SK-N-SH (cell line): ENCODE measurements at regions not wholly inside any gene's neighbourhood (a gene's known extent, or its start where the extent isn't known, plus 50 kb on each side); places are given as distances from the start of the nearest gene placed in this dataset.

ENCODE experiments used
- CTCF ChIA-PET: fragments of 300-600, 350-600 bp; formaldehyde crosslinking; extraction: SDS; loops from one replicate; lab custom pipeline; 2021; lab: Yijun Ruan, JAX
- POLR2A ChIA-PET: fragments of 350-600 bp; sonication (Branson Sonifier 250); formaldehyde crosslinking; extraction: SDS; loops from one replicate; lab custom pipeline; 2020; ENCODE audit warnings: antibody characterized with exemption, inconsistent platforms; lab: Yijun Ruan, JAX
- DNase-seq: peaks from one replicate; pipeline ENCODE4 v3.0.0; 2012
- H2AFZ ChIP-seq: fragments of 200-600 bp; sonication (generic); 2 replicates; pipeline ENCODE4 v1.8.1; 2016; ENCODE audit warnings: antibody characterized with exemption, mild to moderate bottlenecking, low read depth
- H3F3A ChIP-seq: fragments of 200-600 bp; sonication (generic); replicated peaks from 2 replicates; pipeline ENCODE3; 2016; ENCODE audit warnings: antibody characterized with exemption, mild to moderate bottlenecking; ENCODE audit not compliant: insufficient read depth
- H3K27ac ChIP-seq, 2 experiments: fragments of 200-500 bp in 1 of 2; fragments of 200-600 bp in 1 of 2; sonication (Bioruptor generic) in 1 of 2; sonication (generic), shearing (Covaris generic) in 1 of 2; 2 replicates each; pipeline versions ENCODE4 v1.5.1 to v1.6.1; 2014 to 2016; ENCODE audit warnings: low read depth in 2 of 2, inconsistent platforms in 1 of 2, low read length in 1 of 2, mild to moderate bottlenecking in 1 of 2, mixed read lengths in 1 of 2
- H3K27me3 ChIP-seq: fragments of 200-600 bp; sonication (generic), shearing (Covaris generic); 2 replicates; pipeline ENCODE4 v1.6.1; 2016; ENCODE audit warnings: mixed run types; ENCODE audit not compliant: insufficient read depth
- H3K36me3 ChIP-seq, 2 experiments: fragments of 200-500 bp in 1 of 2; fragments of 200-600 bp in 1 of 2; sonication (Bioruptor generic) in 1 of 2; sonication (generic) in 1 of 2; replicated peaks in 1 of 2; 2 replicates each; pipeline versions ENCODE3 to v1.5.1; 2014 to 2016; ENCODE audit warnings: low read length in 1 of 2, mild to moderate bottlenecking in 1 of 2; ENCODE audit not compliant: insufficient read depth in 2 of 2, control insufficient read depth in 1 of 2
- H3K4me1 ChIP-seq, 2 experiments: fragments of 200-500 bp in 1 of 2; fragments of 200-600 bp in 1 of 2; sonication (Bioruptor generic) in 1 of 2; sonication (generic), shearing (Covaris generic) in 1 of 2; 2 replicates each; pipeline versions ENCODE4 v1.5.1 to v1.6.1; 2014 to 2016; ENCODE audit warnings: low read depth in 1 of 2, low read length in 1 of 2, mixed run types in 1 of 2; ENCODE audit not compliant: insufficient read depth in 2 of 2, control insufficient read depth in 1 of 2
- H3K4me2 ChIP-seq: fragments of 200-600 bp; sonication (generic), shearing (Covaris generic); 2 replicates; pipeline ENCODE4 v1.6.1; 2017; ENCODE audit warnings: mixed run types
- H3K4me3 ChIP-seq, 2 experiments: fragments of 200-500 bp in 1 of 2; fragments of 200-600 bp in 1 of 2; sonication (Bioruptor generic) in 1 of 2; sonication (generic), shearing (Covaris generic) in 1 of 2; 2 replicates each; pipeline versions ENCODE4 v1.5.1 to v1.8.1; 2014 to 2016; ENCODE audit warnings: low read depth in 2 of 2, inconsistent platforms in 1 of 2, low read length in 1 of 2, mild to moderate bottlenecking in 1 of 2, mixed read lengths in 1 of 2, moderate library complexity in 1 of 2
- H3K79me2 ChIP-seq: fragments of 200-600 bp; sonication (generic); 2 replicates; pipeline ENCODE4 v1.8.1; 2017; ENCODE audit warnings: mild to moderate bottlenecking; ENCODE audit not compliant: insufficient read depth
- H3K9ac ChIP-seq: fragments of 200-600 bp; sonication (generic); 2 replicates; pipeline ENCODE4 v1.6.1; 2017; ENCODE audit warnings: mixed run types
- H3K9me2 ChIP-seq: fragments of 200-600 bp; sonication (generic); 2 replicates; pipeline ENCODE4 v1.6.1; 2017; ENCODE audit warnings: mixed run types
- H3K9me3 ChIP-seq: fragments of 200-600 bp; sonication (generic); 2 replicates; pipeline ENCODE4 v1.6.1; 2017; ENCODE audit warnings: mixed run types, mild to moderate bottlenecking, moderate library complexity
- H4K20me1 ChIP-seq: fragments of 200-600 bp; sonication (generic); 2 replicates; pipeline ENCODE4 v1.6.1; 2017; ENCODE audit warnings: mild to moderate bottlenecking, mixed run types; ENCODE audit not compliant: insufficient read depth
- CHD2 ChIP-seq: fragments of 150-350 bp; IDR thresholded peaks from 2 replicates; pipeline ENCODE4 v1.6.1; 2018; ENCODE audit warnings: low read length; ENCODE audit not compliant: partially characterized antibody
- FOSL2 ChIP-seq: IDR thresholded peaks from 2 replicates; pipeline ENCODE4 v1.4.0; 2012; ENCODE audit warnings: low read depth, mild to moderate bottlenecking, moderate library complexity, borderline replicate concordance
- FOXJ3 ChIP-seq: sonication (generic); formaldehyde crosslinking; IDR thresholded peaks from 2 replicates; pipeline ENCODE4 v1.5.1; 2020; ENCODE audit warnings: mild to moderate bottlenecking, missing genetic modification reagents
- FOXM1 ChIP-seq: IDR thresholded peaks from 2 replicates; pipeline ENCODE4 v1.4.0; 2012; ENCODE audit warnings: low read depth, mild to moderate bottlenecking
- GABPA ChIP-seq: IDR thresholded peaks from 2 replicates; pipeline ENCODE4 v1.4.0; 2012; ENCODE audit warnings: low read depth, mild to moderate bottlenecking
- JUND ChIP-seq: IDR thresholded peaks from 2 replicates; pipeline ENCODE4 v1.4.0; 2012
- MEF2A ChIP-seq: IDR thresholded peaks from 2 replicates; pipeline ENCODE4 v1.4.0; 2012; ENCODE audit warnings: low read depth, borderline replicate concordance
- MXI1 ChIP-seq: IDR thresholded peaks from 2 replicates; pipeline ENCODE4 v1.6.1; 2012; ENCODE audit warnings: mild to moderate bottlenecking, low read depth, low read length, improper control_type of control experiment
- TAF1 ChIP-seq: IDR thresholded peaks from 2 replicates; pipeline ENCODE4 v1.6.1; 2012; ENCODE audit warnings: low read depth, mild to moderate bottlenecking, low read length, moderate library complexity, borderline replicate concordance
- TEAD4 ChIP-seq: IDR thresholded peaks from 2 replicates; pipeline ENCODE4 v1.4.0; 2012; ENCODE audit warnings: mild to moderate bottlenecking, borderline replicate concordance; ENCODE audit not compliant: insufficient read depth
- YY1 ChIP-seq: IDR thresholded peaks from 2 replicates; pipeline ENCODE4 v1.4.0; 2012; ENCODE audit warnings: low read depth, mild to moderate bottlenecking
- WGBS: methylation state at CpG from one replicate; pipeline ENCODE4 v1.1.6; 2017; ENCODE audit warnings: low lambda C conversion rate; 5-methylcytosine and 5-hydroxymethylcytosine counted together
- TF ChIP-seq, protein P1 (sequence below): IDR thresholded peaks from 2 replicates; pipeline ENCODE4; 2012
- TF ChIP-seq, protein P2 (sequence below): fragments of 200-600 bp; sonication (generic); IDR thresholded peaks from 2 replicates; pipeline ENCODE4 v1.6.1; 2017; ENCODE audit warnings: antibody characterized with exemption, mild to moderate bottlenecking, moderate library complexity
- TF ChIP-seq, protein P3 (sequence below): IDR thresholded peaks from 2 replicates; pipeline ENCODE4 v1.4.0; 2012; ENCODE audit warnings: low read depth
- TF ChIP-seq, protein P4 (sequence below): fragments of 150-350 bp; IDR thresholded peaks from 2 replicates; pipeline ENCODE4 v1.6.1; 2017; ENCODE audit warnings: antibody characterized with exemption, low read length, low read depth, borderline replicate concordance
- TF ChIP-seq, protein P5 (sequence below): IDR thresholded peaks from 2 replicates; pipeline ENCODE4 v1.4.0; 2012; ENCODE audit warnings: low read depth, borderline replicate concordance

DNA sequence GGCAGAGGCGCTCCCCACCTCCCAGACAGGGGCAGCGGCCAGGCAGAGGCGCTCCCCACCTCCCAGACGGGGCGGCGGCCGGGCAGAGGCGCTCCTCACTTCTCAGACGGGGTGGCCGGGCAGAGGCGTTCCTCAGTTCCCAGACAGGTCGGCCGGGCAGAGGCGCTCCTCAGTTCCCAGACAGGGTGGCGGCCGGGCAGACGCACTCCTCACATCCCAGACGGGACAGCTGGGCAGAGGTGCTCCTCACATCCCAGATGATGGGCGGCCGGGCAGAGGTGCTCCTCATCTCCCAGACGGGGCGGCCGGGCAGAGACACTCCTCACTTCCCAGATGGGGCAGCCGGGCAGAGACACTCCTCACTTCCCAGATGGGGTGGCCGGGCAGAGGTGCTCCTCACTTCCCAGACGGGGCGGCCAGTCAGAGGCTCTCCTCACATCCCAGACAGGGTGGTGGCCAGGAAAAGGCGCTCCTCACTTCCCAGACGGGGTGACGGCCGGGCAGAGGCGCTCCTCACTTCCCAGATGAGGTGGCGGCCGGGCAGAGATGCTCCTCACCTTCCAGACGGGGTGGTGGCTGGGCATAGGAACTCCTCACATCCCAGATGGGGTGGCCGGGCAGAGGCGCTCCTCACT is 75.1 kb downstream of the CARTPT start:
- CTCF ChIA-PET: no interaction called here
- TF ChIP-seq MXI1: no peak
- no peak for TF ChIP-seq JUND
- no peak for TF ChIP-seq FOXJ3 (CRISPR knock-in tag)
- TF ChIP-seq, protein P1, sequence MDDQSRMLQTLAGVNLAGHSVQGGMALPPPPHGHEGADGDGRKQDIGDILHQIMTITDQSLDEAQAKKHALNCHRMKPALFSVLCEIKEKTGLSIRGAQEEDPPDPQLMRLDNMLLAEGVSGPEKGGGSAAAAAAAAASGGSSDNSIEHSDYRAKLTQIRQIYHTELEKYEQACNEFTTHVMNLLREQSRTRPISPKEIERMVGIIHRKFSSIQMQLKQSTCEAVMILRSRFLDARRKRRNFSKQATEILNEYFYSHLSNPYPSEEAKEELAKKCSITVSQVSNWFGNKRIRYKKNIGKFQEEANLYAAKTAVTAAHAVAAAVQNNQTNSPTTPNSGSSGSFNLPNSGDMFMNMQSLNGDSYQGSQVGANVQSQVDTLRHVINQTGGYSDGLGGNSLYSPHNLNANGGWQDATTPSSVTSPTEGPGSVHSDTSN: no peak
- no peak for TF ChIP-seq MEF2A
- TF ChIP-seq, protein P2, sequence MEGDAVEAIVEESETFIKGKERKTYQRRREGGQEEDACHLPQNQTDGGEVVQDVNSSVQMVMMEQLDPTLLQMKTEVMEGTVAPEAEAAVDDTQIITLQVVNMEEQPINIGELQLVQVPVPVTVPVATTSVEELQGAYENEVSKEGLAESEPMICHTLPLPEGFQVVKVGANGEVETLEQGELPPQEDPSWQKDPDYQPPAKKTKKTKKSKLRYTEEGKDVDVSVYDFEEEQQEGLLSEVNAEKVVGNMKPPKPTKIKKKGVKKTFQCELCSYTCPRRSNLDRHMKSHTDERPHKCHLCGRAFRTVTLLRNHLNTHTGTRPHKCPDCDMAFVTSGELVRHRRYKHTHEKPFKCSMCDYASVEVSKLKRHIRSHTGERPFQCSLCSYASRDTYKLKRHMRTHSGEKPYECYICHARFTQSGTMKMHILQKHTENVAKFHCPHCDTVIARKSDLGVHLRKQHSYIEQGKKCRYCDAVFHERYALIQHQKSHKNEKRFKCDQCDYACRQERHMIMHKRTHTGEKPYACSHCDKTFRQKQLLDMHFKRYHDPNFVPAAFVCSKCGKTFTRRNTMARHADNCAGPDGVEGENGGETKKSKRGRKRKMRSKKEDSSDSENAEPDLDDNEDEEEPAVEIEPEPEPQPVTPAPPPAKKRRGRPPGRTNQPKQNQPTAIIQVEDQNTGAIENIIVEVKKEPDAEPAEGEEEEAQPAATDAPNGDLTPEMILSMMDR: no peak
- TF ChIP-seq, protein P3, sequence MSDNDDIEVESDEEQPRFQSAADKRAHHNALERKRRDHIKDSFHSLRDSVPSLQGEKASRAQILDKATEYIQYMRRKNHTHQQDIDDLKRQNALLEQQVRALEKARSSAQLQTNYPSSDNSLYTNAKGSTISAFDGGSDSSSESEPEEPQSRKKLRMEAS: no peak
- H3K4me1 ChIP-seq: no peaks in the 10 kb centered on the region
- no peaks in the 10 kb centered on the region for H3K27me3 ChIP-seq
- H3K9me3 ChIP-seq: no peaks in the 10 kb centered on the region
- H3K9ac ChIP-seq: no peak overlapping the region
- H3K4me2 ChIP-seq: no peak overlapping the region
- H4K20me1 ChIP-seq: no peaks in the 10 kb centered on the region
- no peak overlapping the region for H3K4me3 ChIP-seq
- H3K79me2 ChIP-seq: no peaks in the 10 kb centered on the region
- POLR2A ChIA-PET: no interaction called here
- WGBS: no CpG with 5 or more reads among the region's 37 CpGs
- DNase-seq: no peak
- H3K36me3 ChIP-seq: no peaks in the 10 kb centered on the region
- H3F3A ChIP-seq: no peaks in the 10 kb centered on the region
- H3K9me2 ChIP-seq: no peaks in the 10 kb centered on the region
- no peak overlapping the region for H2AFZ ChIP-seq
- H3K27ac ChIP-seq: no peak overlapping the region

DNA sequence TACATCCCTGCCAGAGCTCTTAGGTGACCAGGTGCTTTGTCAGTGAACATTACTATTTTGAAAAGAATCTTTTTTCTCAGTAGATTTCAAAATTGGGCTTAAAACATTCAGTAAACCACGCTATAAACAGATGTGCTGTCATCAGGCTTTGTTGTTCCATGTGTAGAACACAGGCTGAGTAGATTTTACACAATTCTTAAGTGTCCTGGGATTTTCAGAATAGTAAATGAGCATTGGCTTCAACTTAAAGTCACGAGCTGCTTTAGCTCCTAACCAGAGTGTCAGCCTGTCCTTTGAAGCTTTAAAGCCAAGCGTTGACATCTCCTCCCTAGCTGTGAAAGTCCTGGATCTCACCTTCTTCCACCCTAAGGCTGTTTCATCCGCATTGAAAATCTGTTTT is 83.6 kb downstream of the CARTPT start:
- no peak overlapping the region for H3K4me2 ChIP-seq
- no peak overlapping the region for H3K4me3 ChIP-seq
- H3K79me2 ChIP-seq: no peaks in the 10 kb centered on the region
- H3K9me2 ChIP-seq: no peaks in the 10 kb centered on the region
- H3K36me3 ChIP-seq: no peaks in the 10 kb centered on the region
- peaks cover 0 to 2% of the 10 kb centered on the region in 2 experiments; a peak in 2 of 4 replicates for H3K4me1 ChIP-seq
- H4K20me1 ChIP-seq: no peaks in the 10 kb centered on the region
- no peaks in the 10 kb centered on the region for H3K9me3 ChIP-seq
- 50% methylated on average over 4 of the region's 4 CpGs for WGBS
- H3K27ac ChIP-seq: no peak overlapping the region
- no peaks in the 10 kb centered on the region for H3F3A ChIP-seq
- no peak overlapping the region for H2AFZ ChIP-seq
- CTCF ChIA-PET: interaction anchor here (2.2 to 2.9 kb wide), 2 partner anchors 16 to 20 kb away, joined by 6 to 7 read pairs; no protein-coding TSS in a partner anchor
- POLR2A ChIA-PET: no interaction called here
- H3K9ac ChIP-seq: no peak overlapping the region
- DNase-seq: no peak
- H3K27me3 ChIP-seq: no peaks in the 10 kb centered on the region; the same call in 1 of the 2 replicates
- TF ChIP-seq, protein P3: no peak
- TF ChIP-seq FOSL2 (no peak), MEF2A (no peak), YY1 (no peak), TAF1 (no peak), TEAD4 (no peak), GABPA (no peak), CHD2 (no peak), MXI1 (no peak), FOXM1 (no peak), FOXJ3 (CRISPR knock-in tag) (no peak)
- TF ChIP-seq, protein P1: no peak
- TF ChIP-seq, protein P4, sequence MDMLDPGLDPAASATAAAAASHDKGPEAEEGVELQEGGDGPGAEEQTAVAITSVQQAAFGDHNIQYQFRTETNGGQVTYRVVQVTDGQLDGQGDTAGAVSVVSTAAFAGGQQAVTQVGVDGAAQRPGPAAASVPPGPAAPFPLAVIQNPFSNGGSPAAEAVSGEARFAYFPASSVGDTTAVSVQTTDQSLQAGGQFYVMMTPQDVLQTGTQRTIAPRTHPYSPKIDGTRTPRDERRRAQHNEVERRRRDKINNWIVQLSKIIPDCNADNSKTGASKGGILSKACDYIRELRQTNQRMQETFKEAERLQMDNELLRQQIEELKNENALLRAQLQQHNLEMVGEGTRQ: no peak
- TF ChIP-seq, protein P5, sequence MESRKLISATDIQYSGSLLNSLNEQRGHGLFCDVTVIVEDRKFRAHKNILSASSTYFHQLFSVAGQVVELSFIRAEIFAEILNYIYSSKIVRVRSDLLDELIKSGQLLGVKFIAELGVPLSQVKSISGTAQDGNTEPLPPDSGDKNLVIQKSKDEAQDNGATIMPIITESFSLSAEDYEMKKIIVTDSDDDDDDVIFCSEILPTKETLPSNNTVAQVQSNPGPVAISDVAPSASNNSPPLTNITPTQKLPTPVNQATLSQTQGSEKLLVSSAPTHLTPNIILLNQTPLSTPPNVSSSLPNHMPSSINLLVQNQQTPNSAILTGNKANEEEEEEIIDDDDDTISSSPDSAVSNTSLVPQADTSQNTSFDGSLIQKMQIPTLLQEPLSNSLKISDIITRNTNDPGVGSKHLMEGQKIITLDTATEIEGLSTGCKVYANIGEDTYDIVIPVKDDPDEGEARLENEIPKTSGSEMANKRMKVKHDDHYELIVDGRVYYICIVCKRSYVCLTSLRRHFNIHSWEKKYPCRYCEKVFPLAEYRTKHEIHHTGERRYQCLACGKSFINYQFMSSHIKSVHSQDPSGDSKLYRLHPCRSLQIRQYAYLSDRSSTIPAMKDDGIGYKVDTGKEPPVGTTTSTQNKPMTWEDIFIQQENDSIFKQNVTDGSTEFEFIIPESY: no peak
